NCI-H2107 treated with DMSO at 0.1 percent for 48 hours (cell line): ENCODE measurements at regions not wholly inside any gene's neighbourhood (a gene's known extent, or its start where the extent isn't known, plus 50 kb on each side); places are given as distances from the start of the nearest gene placed in this dataset.

Source experiments
- DNase-seq: peaks from one replicate; lab custom pipeline; 2025; ENCODE audit not compliant: unreplicated experiment; lab: John Stamatoyannopoulos, UW

DNA sequence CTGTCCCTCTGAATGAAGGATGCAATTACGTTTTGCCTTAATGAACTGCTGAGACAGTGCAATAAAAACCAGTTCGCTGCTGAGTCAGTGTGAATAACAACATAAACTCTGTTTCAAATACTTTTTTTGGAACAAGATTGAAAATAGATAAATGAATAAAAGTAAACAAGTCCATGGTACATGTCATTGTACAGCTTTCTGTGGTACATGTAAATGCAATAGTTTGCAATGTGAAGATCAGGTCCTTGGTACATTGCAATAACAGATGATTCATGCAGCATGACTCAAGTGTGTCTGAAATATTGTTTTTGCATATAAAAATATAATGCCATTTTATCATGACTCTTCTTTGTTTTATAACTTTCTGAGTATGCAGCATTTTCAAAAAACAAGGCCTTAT, 193.4 kb upstream of the PACRGL start:
- no peak for DNase-seq

DNA sequence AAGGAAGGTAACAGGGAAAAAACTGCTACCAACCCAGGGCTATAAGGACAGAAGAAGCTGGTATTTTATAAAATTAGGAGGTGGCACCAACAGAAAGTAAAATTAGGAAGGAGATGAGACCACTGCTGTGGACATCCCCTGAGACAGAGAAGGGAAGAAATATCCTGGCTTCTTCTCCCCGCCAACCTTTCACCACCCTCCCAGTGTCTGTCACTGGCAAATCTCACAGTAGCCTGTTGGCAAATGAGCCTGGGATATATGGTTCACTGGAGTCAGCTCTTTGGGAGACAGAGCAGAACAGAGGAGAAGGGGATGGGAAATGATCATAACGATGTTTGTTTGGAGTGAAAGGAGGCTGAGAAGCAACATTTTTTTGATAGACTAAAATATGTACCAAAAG, 190.9 kb upstream of the PACRGL start:
- no peak for DNase-seq

DNA sequence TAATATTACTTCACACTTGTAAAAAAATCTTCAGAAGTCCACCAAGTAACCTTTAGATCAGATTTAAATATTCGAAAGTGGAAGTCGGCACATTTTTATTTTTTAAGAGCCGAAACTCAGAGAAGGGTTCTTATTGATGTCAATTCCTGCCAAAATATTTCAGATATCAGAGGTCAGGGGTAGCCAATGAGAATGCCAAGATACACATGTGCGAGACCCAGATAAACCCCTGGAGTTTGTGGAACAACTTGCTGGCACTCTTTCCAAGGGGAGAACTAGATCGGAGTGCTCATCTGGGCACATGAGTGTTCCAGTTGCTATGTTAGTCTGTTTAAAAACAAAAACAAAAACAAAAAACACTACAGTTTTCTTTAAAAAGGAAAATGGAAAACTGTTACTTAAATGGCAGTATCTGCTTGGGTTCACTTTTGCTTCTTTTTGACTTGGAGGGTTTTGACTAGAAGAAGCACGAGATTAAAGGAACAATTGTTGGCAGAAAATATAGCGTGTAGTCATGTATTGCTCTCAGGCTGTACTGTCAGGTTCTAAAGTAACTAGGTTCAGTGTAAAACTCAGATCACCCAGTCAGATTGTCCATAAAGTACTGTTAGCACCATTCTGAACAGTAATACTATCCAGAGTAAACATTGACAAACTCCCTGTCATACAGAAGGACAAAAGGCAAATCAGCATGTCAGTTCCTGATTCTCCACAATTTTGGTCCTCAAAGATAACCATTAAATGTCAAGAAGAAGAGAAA, 188.0 kb upstream of the PACRGL start:
- DNase-seq, result peak; percentile 61

DNA sequence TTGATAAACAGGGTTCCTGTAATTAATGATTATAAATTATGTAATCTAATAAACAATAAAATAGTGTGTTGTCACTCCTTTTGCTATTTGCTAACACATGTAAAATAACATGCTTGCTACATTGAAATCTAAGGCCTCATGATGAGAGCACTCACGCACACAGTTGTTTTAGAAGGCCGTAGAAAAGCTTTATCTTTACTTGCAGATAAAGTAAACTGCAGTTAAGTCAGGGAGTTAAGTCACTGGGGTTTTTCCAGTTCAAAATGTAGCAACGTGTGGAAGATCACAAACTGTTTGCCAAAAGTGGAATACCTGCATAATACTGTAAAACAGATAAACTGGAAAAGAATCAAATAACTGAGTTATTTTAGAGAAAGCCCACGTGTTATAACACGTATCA, 187.3 kb upstream of the PACRGL start:
- DNase-seq, result no peak

DNA sequence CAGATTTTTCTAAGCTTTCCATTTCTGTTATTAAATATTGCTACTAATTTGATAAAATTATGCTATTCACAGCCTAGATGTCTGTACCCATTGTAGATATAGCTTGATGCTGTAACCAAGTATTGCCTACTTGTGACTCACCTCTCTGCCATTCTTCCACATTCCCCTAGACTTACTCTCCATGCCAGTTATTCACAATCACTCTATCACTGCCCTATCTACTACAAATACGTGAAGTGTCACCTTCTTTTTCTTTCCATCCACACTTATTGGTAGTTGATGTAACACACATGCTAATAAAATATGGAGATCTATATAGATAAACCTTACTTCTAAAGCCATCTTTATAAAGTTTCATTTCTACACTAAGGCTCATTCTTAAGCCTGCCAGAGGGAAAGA, 179.4 kb upstream of the PACRGL start:
- DNase-seq, result no peak

DNA sequence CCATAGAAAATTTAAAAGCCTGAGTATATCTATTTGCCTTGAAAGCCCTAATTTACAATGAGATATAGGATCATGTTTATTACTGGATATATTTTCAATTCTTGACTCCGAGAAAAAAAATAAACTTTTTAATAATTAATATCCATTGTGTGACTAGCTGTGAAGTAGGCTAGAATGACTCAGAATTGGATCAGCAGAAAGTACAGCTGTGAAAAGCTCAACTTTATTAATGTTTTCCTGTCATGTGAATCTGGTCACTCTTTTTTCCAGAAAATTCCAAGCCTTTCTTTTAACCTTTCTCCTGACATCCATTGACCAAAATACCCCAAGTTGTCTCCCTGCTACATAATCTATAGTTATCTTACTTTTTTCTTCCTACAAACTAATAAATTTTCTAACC, 171.8 kb upstream of the PACRGL start:
- DNase-seq, result no peak

DNA sequence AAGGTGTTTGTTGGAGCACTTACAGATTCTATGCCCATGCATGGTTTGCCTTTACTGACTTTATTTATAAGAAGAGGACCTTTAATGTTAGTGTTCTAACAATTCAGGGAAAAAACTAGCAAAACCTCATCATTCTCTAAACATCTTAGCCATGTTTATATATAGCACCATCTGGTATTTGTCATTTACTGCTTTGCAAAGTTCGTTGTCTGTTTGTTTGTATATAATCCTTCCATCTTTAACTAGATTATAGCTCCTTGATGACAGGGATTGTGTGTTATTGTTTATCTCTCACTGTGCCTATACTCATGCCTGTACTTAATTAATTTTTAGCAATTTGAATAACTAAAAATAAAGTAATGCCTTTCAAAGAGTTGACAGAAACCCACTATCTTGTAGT, 170.6 kb upstream of the PACRGL start:
- DNase-seq, result no peak

DNA sequence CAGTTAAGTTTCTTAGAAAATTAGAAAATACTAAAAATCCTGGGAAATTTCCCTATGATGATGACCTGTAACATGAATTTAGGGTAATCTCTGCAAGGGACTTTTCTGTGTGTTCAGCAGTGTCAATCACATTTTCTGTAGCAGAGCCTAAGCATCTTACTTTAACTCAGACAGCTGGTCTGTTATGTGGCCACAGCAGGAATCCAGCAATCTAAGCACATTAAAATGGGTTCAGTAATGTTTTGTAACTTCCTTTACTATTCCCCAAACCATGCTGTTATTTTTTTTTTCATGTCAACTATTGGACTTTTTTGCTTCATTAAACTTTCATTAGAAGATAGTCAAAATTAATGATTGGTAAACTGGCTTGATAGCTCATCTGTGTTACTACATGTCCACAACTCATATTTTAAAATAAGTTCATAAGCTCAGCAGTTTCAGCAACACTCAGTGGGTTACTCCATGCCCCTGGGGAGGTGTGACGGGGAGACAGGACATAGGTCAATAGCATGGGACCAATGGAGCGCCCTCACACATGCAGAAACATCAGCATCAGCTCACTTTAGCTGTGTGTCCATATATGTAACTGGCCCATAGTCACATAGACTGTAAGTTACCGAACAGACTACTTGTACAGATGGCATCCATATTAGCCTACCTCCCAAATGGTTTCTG, 168.0 kb upstream of the PACRGL start:
- DNase-seq, result no peak

DNA sequence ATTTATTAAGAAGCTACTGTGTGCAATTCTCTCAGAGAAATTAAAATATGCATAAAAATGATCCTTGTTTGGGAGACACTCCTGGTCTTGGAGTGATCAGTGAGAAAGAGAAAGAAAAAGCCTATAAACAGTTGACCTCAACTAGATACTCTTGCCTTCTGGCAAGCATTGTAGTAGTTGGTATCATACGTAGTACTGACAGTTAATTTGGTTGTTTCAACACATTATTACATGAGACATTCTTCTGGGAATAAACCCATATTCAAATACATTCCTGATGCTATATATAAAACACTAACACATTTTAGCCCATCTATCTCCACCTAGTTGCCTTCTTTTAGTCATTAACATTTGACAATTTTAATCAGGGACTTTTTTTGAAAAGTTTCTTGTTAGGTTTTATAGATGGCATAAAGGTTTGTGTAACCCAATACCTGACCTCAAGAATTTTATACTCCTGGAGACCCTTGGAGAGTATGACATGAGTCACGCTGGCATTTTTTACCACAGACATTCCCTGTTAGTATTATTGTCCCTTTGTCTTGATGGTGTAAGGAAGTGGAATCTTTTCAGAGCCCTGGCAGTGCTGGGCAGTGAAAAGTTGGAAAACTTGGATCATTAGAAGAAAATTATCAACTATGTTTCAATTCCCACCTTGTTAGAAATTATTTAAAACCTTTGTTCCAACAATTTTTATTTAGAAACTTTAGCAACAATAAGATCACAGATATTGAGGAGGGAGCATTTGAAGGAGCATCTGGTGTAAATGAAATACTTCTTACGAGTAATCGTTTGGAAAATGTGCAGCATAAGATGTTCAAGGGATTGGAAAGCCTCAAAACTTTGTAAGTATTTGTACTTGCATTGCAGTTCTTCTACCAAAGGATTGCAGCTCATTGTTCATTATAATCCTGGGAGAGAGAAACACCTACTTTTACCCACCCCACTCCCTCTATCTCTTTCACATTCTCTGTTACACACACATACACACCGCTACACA, 167.1 kb upstream of the PACRGL start:
- no peak for DNase-seq

DNA sequence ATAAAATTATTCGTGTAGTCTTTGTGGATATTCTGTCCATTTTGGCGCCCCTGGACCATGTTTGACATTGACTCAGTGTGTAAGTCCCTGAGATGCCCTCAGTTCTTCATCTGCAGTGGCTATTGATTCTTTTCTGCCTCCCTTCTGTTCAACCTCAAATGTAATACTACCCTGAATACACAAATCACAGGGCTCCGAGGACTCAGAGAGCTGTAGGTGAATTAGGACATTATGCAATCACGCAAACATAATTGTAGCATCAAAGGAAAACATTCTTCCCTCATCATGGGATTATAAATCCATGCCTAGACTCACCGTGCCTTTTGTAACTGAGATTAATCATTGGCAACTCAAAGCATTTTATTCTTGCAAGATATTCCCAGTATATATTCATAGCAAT, 161.4 kb upstream of the PACRGL start:
- DNase-seq, result peak; percentile 39

DNA sequence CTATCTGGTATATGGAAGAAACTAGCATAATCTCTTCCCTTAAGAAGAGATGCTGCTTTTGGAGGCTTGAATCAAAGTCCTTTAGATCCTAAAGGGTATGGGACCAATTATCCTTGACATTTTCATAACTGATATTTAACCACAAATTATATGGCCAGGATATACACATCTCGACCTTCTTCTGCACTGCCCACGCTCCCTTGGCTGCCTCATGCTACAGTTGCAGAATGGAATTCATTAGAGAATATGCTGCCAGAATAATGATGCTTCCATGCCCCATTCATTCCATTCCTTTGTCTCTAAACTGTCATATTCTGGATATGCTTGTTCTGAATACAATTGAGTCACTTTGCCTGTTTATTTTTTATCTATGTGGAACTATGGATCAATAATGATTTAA, 157.1 kb upstream of the PACRGL start:
- DNase-seq, result no peak

DNA sequence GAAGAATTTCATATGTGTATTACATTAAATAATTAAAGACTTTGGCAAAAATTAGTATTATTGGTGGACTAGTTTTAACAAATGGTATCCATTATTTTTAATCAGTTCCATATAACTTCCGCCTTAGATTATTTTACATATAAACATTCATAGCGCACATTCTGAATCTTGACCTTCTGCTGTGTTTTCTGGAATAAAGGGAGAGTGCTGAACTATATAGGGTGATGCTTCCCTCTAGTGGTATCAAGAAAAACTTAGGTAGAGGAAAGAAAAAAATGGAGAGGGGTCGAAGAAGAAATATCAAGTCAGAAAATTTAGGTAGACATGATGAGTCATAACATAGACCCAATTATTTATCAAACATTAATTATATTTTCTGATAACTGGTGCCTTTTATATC, 155.6 kb upstream of the PACRGL start:
- DNase-seq, result peak; percentile 17

DNA sequence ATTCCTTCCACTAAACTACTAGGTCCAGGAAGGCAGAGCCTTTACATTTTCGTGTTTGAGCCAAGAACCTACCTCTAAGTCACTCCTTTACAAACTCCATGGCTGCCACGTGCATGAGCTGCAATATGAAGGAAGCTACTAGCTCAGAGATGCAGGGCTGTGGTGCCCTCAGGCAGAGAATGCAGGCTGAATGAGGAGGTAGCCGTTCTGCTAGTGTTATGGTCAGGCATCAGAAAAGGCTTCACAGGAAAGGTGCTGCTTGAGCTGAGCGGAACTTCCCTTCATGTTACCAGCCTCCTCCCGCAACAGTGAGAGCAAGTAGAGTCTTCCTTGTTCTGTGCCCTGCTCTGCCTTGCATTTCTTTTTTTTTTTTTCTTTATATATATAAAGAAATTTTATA, 148.3 kb upstream of the PACRGL start:
- DNase-seq, result no peak

DNA sequence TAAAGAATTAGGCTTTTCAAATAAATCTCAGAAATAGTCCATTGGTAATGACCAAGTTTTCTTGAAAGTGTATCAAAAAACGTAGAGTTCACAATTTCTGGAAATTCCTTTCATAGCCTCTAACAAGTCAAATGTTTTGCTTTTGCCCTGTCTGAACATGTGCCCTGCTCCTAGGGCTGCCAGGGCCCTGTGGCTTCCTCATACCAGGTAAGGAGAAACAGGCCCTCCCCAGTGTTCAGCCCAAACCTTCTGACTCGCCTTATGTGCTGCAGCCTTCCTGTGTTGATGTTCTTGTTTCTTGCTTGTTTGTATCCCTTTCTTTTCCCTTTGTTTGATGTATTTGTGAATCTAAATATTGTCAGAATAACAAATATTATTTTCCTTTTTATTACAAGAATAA, 146.1 kb upstream of the PACRGL start:
- no peak for DNase-seq

DNA sequence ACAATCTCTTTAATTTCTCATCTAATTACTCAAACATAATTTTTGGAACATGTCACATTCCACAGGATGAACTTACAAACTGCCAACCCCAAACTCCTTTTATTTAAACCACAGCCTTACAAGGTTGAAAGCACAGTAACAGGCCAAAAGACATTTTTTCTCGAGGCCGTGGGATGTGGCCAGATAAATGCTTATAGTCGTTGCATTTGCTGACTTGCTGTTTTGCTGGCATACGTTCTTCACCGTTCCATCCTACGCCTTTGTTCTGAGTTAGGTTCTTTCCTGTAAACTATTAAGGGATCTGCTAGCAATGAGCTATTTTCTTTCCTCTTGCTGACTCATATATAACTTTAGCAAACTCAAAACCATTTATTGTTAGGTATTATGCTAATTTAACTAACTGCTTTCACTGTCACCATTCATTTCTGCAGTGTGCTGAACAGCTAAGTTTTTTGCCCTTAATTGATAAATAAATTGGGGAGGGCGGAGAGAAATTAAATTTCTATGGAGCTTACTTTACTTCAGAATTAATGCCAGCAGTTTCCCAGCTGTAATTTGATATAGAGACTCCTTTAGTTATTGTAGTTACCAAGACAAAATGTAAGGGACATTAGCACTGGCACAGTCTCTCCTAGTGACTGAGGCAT, 135.1 kb upstream of the PACRGL start:
- DNase-seq, result no peak

DNA sequence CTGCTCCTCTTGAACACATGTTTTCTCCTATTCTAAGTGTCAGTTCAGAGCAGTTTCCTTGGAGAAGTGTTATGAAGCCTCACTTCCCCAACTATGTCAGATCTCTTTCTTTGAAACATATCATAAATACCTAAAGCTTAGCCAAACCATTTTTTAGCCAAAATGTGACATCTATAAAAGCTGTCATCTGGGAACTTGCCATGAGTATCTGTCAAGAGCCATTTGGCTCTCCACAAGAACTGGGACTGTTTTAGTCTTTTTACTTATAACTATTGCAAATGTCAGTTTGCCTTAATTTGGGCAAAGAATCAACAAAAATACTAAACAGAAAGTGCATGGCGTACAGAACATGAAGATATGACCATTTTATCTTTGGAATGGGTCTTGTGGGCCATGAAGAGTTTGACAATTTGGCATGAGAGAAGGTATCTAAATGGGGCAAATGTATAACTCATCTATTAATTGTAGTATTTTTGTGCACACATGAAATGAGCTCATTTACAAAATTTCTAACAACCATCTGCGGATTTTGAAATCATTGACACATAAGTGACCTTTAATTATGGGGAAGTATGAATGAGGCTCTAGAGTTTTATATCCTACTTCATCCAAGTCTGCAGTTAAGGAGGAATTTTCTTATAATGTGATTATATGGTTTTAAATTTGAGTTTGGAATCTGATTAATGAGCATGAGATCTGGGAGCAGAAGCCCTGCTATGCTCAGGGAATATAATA, 129.1 kb upstream of the PACRGL start:
- no peak for DNase-seq

DNA sequence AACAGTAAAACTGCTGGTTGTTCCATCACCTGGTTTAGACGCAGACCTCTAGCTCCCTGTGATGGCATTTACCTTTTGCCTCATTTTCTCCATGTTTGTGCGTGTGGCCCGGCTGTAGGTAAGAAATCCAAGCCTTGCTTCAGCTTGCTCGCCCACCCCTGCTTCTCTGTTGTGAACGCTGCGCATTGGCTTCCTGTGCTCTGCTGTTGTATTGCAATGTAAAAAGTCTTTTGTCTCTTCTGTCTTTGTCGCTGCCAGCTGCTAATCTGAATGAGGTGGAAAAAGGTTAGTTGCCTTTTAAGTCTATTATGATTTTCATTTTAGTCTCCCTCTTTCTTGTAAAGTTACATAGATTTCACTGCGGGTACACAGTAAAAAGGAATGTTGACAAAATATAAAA, 127.3 kb upstream of the PACRGL start:
- DNase-seq, result no peak

DNA sequence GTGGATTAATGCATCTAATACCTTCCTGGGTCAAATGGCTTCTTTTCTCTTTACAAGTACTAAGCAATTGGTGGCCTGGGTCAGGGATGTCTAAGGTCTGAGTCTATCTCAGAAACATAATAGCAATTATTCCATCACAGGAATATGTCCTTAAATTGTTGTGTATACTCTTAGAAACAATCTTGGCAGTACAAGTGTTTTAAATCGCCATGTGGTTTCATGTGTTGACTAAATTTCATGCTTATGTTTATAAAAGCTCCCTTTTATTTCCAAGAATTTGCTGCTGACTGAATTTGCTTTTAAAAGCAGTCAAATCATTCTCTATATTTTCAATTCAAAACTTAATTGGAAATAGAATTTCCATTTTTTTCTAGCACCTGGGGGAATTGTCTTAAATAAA, 125.3 kb upstream of the PACRGL start:
- no peak for DNase-seq

DNA sequence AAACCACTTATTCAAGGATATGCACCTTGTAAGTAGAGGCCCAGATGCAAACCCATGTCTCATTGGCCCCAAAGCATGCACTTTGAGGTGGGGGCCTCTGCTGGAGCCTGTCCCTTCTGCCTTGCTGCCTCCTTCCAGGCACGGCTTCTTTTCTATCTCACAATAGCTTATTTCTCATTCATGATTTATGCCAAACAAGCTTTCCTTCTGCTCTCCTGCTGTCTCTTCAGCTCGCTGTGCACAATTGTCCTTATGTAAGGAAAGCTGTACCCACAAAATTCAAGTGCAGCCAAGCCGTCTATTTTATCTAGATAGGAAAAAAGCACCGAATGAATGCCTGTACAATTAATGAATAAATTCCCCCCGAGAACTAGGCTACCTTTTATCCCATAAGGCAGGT, 124.8 kb upstream of the PACRGL start:
- DNase-seq, result no peak

DNA sequence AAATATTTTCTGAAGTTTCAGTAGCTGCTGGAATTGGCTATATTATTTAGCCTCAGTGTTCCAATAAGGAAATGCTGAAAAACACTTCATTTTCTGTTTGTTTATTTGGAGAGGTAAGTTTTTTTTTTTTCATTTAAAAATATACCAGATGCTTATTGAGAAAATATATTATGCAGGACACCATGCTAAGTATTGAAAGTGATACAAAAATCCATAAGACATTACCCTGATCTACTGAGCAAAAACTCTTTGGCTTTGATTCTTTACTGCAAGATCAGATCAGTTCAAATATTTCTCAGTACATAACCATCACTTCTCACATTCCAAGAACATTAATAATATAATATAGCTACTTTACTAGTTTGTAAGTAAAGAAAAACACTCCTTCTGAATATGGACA, 123.4 kb upstream of the PACRGL start:
- no peak for DNase-seq

DNA sequence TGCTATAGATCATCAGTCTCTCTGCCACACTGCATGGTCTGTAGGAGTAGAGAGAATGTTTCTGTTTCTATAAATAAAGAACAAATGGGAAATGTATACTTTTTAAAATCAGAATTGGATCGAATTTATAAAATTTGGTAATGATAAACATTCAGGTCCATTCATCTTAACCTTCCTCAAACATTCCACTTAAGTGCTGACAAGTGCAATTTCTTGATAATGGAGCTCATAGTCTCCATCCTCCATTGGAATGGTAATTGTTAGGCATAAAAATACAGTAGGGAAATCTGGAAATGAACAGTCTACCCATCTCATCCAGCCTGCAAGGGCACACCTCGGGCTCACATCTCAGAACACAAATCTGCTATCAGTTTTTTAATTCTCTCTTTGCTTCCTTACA, 122.6 kb upstream of the PACRGL start:
- no peak for DNase-seq
